ENCODE measurements at regions not wholly inside any gene's neighbourhood (a gene's known extent, or its start where the extent isn't known, plus 50 kb on each side); places are given as distances from the start of the nearest gene placed in this dataset.

GRCh38 chr11:97218011-97218410 lies 828.2 kb downstream of the JRKL start:
- Histone ChIP-seq H2BK5ac (ENCODE audit: low read depth, low read length, poor library complexity, severe bottlenecking) (no peak overlapping the region), H3K23ac (ENCODE audit: low read depth, low read length) (no peak overlapping the region), H2BK120ac (ENCODE audit: low read depth, low read length) (no peak overlapping the region), H3K9me1 (ENCODE audit: insufficient read depth, low read length) (no peaks in the 10 kb centered on the region), H3K4me3 (ENCODE audit: insufficient read depth, low read depth, low read length) (no peak overlapping the region), H3K9ac (ENCODE audit: low read depth, low read length) (no peak overlapping the region), H4K8ac (ENCODE audit: low read depth in 2 of 2, low read length in 2 of 2) (no peak overlapping the region), H2AK5ac (ENCODE audit: low read depth, low read length) (no peak overlapping the region), H4K5ac (ENCODE audit: low read depth, low read length) (no peak overlapping the region), H3K4me1 (ENCODE audit: control insufficient read depth, insufficient read depth, low read length) (no peaks in the 10 kb centered on the region), H4K91ac (ENCODE audit: insufficient read depth, low read depth, low read length) (no peak overlapping the region), H3K9me3 (ENCODE audit: control insufficient read depth, insufficient read depth, low read length) (peaks cover 6% of the 10 kb centered on the region), H3K36me3 (ENCODE audit: control insufficient read depth, insufficient read depth, low read length) (no peaks in the 10 kb centered on the region), H3K27me3 (ENCODE audit: control insufficient read depth, insufficient read depth, low read length) (no peaks in the 10 kb centered on the region), H3K4ac (ENCODE audit: low read depth, low read length) (no peak overlapping the region), H2AFZ (replicated peaks; ENCODE audit: low read length, poor library complexity) (no peak overlapping the region), H4K20me1 (ENCODE audit: insufficient read depth, low read length) (no peaks in the 10 kb centered on the region), H3K27ac (ENCODE audit: insufficient read depth, low read length) (no peak overlapping the region), H3K14ac (replicated peaks; ENCODE audit: low read depth, low read length) (no peak overlapping the region), H2BK20ac (ENCODE audit: low read depth, low read length) (no peak overlapping the region), H3K56ac (ENCODE audit: extremely low read depth, insufficient read depth, low read length) (no peak overlapping the region), H2BK15ac (ENCODE audit: low read depth, low read length) (no peak overlapping the region), H3K79me1 (ENCODE audit: low read depth in 1 of 2, low read length in 2 of 2) (no peaks in the 10 kb centered on the region), H2AK9ac (replicated peaks; ENCODE audit: low read depth, low read length, poor library complexity) (no peak overlapping the region), H3K18ac (ENCODE audit: low read depth, low read length) (no peak overlapping the region), H3K4me2 (ENCODE audit: low read depth, low read length) (no peak overlapping the region)
- in situ Hi-C loops (cut with MboI; ENCODE audit: low sequenced_read_pairs): no loop called here
- BruUV-seq (replicated peaks): no TSS peak
- intact Hi-C loops (cut with micrococcal nuclease): no loop called here
- DNase-seq (no peak), ATAC-seq (ENCODE audit: low read depth) (no peak)
- POLR2A ChIA-PET (ENCODE audit: unreplicated experiment): no interaction called here
- dilution Hi-C loops (cut with HindIII; ENCODE audit: low sequenced_read_pairs, unreplicated experiment): no loop called here
- WGBS, 2 experiments (ENCODE audit: extremely low coverage in 2 of 2, insufficient read length in 1 of 2): no CpG with 5 or more reads among the region's 3 CpGs
- CTCF ChIA-PET: no interaction called here
- TF ChIP-seq BHLHE40 (IDR thresholded peaks at IDR 0.05; ENCODE audit: low read depth, low read length) (no peak), USF2 (IDR thresholded peaks at IDR 0.05; ENCODE audit: low read depth, low read length) (no peak), FOS (IDR thresholded peaks at IDR 0.05; ENCODE audit: low read depth, low read length) (no peak), CTCF (conservative IDR thresholded peaks at IDR 0.05; ENCODE audit: low read depth, low read length) (no peak), MAFK (IDR thresholded peaks at IDR 0.05; ENCODE audit: low read depth, low read length) (no peak), ELK1 (IDR thresholded peaks at IDR 0.05; ENCODE audit: borderline replicate concordance, low read depth, low read length) (no peak), CHD1 (IDR thresholded peaks at IDR 0.05; ENCODE audit: low read depth, low read length) (no peak), MAZ (IDR thresholded peaks at IDR 0.05; ENCODE audit: borderline replicate concordance, low read depth, low read length) (no peak), RFX5 (IDR thresholded peaks at IDR 0.05; ENCODE audit: low read depth, low read length) (no peak), NFE2L2 (IDR thresholded peaks at IDR 0.05; ENCODE audit: low read depth, low read length) (no peak), CEBPB (IDR thresholded peaks at IDR 0.05; ENCODE audit: low read depth, low read length) (no peak), RCOR1 (IDR thresholded peaks at IDR 0.05; ENCODE audit: insufficient replicate concordance, low read length) (no peak), MXI1 (IDR thresholded peaks at IDR 0.05; ENCODE audit: borderline replicate concordance, low read depth, low read length) (no peak), POLR2A (IDR thresholded peaks at IDR 0.05; ENCODE audit: low read depth, low read length) (no peak), SMC3 (IDR thresholded peaks at IDR 0.05; ENCODE audit: low read depth, low read length) (no peak)

Data from IMR-90 (cell line).